GM04504 (cell line): ENCODE measurements at regions not wholly inside any gene's neighbourhood (a gene's known extent, or its start where the extent isn't known, plus 50 kb on each side); places are given as distances from the start of the nearest gene placed in this dataset.
"Not testable (repeated sequence)": the region's sequence is repeated elsewhere in the genome, so short reads cannot be mapped to it uniquely, and the experiment has no call there.

Source experiments
- DNase-seq: peaks from one replicate; pipeline ENCODE4 v3.0.0-alpha.2; 2012; ENCODE audit warnings: low read depth

DNA sequence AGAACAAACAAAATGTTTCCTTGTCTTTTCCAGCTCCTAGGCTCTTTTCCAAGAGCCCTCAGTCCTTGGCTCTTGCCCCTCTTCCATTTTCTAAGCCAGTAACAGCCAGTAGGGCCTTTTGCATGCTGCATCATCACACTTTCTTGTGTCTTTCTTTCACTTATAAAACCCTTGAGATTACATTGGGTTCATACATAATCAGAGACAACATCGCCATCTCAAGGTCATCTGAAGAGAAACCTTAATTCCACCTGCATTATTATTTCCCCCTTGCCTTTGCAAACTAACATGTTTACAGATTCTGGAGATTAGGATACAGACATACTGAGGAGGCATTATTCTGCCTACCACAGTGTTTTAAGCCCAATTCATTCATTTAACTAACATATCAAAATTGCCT lies 697.3 kb downstream of the TRIB2 start:
- DNase-seq = no peak

DNA sequence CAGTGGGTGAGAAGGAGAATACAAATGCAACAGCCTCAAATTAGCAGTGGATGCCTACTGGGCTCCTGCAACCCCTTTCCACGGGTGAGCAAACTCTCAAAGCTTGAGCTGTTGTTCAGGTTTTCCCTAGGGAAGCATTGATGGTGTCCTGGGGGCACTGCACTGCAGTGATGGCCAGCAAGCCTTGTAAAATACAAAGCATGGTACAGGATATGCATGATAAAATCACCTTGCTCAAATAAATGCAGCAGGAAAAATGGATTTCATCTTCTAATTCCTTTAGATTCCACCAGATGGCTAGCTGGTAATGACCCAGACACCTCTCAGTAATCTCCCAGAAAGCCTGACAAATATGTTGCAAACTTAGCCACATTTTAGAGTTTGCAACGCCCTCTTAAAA lies 698.2 kb downstream of the TRIB2 start:
- no peak for DNase-seq

DNA sequence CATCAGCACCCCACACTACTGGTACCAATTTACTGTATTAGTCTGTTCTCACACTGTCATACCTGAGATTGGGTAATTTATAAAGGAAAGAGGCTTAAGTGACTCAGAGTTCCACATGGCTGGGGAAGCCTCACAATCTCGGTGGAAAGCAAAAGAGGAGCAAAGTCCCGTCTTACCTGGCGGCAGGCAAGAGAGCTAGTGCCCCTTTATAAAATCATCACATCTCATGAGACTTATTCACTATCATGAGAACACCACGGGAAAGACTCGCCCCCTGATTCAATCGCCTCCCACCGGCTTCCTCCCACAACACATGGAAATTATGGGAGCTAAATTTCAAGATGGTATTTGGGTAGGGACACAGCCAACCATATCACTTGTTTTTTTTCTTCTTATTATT lies 717.2 kb downstream of the TRIB2 start:
- DNase-seq = no peak

DNA sequence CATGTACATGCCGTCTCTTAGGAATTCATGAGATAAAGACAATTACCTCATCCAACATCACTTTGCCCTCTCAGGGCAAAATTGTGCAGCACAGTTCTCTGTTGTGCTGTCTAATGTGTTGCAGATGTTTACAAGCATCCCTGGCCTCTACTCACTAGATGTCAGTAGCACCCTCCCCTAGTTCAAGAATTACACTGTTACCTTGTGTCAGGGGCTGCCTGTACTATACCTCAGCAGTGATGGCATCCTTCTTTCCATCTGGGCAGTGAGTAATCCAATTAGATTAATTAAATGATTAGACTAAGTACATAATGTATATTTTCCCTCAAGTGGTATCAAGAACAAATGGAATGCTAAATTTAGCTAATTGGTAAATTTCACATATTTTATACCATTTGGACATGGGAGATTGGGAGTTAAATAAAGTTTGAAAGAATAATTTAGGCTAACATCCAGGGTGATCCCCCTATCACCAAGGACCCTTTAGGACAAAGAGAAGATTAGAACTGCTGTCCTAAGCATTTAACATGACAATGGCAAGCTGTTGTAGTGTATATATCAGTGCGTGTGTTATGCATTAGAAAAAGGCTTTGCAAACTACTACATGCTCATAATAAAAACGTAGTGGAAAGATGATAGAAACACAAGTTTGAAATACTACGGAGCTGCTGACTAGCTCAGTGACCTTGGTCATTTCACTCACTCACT lies 727.0 kb downstream of the TRIB2 start:
- DNase-seq = not testable (repeated sequence)

DNA sequence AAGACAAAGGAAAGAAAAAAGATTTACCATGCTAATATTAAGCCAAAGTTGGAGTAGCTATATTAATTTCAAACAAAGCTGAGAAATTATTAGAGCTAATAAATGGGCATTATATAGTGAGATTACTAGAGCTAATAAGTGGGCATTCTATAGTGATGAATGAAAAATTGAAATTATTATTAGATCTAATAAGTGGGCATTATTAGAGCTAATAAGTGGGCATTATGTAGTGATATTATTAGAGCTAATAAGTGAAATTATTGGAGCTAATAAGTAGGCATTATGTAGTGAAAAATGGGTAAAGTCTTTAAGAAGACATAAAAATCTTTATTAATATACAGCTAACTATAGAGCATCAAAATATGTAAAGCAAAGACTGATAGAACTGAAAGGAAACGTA lies 745.7 kb downstream of the TRIB2 start:
- no peak for DNase-seq

DNA sequence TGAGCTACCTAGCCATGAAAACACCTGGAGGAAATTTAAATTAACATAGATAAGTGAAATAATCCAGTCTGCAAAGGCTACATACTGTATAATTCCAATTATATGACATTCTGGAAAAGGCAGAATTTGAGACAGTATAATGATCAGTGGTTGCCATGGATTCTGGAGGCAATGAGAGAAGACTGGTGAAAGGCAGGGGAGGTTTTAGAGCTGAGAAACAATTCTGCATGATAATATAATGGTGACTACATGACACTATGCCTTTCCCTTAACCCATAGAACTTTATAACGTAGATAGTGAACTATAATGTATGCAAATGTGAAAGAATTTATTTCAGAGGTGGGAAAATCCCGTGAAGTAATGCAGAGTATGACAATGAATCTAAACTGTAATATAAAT lies 749.3 kb downstream of the TRIB2 start:
- no peak for DNase-seq

DNA sequence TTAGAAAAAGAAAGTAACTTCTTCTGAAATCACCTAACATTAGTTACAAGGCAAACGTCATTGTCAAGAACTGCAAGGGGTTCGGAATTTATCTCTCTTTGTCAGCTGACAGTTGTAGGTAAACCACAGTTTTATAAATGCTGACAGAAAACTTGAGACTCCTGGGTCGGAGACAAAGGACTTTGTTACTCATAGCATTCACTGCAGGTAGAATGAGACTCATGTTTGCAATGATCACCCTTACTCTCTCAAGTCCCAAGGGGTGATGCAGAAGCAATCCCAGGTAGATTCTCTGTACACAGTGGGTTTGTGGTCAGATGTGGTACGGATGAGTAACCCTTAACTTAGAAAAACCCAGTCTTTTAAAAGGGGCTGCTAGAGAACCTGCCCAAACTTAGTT lies 757.8 kb downstream of the TRIB2 start:
- no peak for DNase-seq

DNA sequence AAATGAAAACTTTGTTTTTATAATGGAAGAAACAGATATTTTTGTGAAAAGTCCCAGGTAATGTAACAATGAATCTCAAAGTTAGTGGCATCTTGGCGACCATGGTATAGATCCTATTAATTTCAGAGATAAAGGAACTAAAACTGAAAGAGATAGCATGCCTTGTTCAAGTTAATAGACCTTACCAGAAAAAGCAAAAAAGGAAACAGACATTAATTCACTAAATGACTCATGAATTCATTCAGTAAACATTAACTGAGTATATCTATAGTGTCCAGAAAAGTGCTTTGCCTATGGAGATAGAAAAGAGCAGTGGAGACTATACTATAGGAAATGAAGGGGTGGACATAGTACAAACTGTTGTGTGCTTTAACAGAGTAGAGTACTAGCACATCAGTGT lies 763.3 kb downstream of the TRIB2 start:
- DNase-seq = no peak

DNA sequence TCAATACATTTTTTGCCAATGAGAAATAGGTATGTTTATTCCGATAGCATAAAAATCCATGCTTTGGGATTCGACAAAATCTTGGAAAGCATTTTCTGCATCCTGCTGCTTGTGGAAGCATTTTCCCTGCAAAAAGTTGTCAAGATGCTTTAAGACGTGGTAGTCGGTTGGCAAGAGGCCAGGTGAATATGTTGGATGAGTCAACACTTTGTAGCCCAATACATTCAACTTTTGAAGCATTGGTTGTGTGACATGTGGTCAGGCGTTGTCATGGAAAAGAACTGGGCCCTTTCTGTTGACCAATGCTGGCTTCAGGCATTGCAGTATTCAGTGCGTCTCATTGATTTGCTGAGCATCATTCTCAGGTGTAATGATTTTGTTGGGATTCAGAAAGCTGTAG lies 764.5 kb downstream of the TRIB2 start:
- DNase-seq = no peak

DNA sequence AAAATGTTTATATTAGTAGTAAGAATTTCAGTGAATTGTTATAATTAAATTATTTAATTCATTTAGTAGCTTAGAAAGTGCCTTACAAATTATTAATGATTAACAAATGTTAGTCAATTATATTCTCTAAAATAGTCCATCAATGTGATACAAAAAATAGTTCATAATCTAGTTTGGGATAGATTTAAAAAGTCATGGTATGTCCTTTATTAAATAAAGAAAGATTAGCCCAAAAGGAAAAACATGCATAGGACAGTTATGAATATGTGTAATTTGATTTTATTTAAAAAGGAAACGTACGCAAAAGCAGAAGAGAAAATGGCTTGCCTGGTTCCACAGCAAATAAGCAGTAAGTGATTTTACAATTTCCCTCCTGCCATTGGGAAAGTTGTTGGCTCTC lies 768.5 kb downstream of the TRIB2 start:
- DNase-seq = no peak

DNA sequence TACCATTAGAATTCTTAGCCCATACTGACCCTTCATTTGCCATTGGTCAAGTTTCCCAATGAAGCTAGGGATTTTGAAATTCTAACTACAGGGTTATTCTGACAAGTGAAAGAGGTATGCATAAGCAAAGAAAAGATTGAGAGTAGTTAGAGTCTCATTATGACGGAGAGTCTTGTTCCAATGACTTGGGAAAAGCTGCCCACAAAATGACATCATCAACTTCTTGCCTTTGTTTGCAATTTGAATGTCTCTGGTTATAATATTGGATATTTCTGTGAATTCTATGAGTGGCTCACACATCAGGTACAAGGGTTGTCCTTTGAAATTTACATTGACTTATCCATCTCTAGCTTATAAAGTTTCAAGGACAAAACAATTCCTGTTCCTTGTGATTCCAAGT lies 772.2 kb downstream of the TRIB2 start:
- no peak for DNase-seq

DNA sequence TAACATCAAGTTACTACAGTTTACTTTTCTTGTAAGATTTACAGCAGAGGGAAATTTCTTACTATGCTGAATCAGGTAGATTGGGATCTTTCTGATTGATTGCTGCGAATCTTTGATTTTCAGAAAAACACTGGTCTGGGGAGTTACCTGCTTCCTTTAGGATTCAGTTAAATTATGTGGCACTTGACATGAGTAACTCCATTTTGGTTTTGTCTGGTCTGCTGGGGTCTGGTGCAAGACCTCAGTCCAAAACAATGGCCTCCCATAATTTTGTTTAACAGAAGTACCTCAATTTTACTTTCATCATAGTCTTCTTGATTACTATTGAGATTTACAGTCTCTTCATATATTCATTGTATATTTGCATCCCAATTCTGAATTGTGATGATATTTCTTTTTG lies 775.5 kb downstream of the TRIB2 start:
- no peak for DNase-seq

DNA sequence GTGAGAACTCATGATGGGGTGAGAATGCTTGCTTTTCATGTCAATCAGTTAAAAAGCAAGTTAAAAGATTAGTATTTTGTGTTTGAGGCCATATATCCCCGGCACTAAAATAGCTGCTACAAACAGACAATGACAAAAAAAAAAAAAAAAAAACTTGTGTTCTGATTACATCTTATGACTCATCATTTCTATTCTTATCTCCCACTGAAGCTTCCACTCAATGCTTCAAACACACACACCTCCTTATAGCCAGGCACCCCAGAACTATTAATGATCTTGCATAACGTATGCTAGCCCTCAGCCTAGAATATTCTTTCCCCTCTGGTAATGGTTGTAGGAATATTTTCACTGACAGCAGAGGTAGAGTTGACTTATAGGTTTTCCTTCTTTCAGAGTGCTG lies 778.3 kb downstream of the TRIB2 start:
- no peak for DNase-seq

DNA sequence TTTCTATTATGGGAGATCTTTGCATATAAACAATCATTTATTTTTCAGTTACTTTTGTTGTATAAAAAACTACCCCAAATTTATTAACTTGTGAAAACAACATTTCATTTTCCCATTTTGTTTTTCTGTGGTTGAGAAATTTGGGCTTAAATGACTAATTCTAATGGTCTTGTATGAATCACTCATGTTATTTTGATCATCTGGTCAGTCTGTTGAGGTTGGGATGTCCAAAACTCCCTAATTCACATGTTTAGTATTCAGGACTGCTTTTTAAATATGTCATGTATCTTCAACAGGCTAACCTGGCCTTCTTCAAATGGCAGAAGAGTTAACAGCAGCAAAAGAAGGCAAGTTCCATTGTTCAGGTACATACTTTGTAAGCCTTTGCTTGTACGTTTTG lies 788.1 kb downstream of the TRIB2 start:
- DNase-seq = no peak

DNA sequence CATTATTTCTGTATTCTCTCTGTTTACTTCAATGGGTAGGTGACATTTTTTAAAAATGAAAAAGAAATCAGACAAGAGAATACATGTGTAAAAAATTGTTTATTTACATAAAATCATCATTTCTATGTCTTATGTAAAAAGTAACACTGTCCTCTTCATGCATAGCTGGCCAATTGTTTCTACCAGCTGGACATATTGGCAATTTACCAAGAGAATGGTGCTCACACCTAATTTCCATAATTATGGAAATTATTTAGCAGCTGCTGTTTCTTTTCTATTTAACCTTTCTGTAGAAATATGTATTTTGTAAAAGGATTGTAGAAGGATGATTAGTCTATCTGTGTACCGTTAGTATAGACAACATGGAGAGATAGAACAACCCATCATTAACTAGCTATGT lies 791.9 kb downstream of the TRIB2 start:
- no peak for DNase-seq

DNA sequence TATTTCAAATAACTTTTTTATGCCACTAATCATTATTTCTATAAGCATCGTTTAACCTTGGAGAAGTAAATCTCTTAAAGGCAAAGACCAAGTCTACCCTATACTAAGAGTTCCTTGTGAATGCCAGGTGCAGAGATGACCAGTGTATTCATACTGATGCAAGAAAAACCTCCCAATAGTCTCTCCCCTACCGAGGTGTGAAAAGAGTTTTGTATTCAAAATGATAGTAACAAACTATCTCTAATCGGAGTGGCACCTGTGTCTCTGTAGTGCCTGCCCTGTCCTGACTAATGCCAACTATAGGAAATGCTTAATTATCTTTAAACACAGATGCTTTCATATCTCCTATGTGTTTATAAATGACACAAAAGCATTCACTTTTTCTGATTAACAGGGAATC lies 798.5 kb downstream of the TRIB2 start:
- DNase-seq = no peak

DNA sequence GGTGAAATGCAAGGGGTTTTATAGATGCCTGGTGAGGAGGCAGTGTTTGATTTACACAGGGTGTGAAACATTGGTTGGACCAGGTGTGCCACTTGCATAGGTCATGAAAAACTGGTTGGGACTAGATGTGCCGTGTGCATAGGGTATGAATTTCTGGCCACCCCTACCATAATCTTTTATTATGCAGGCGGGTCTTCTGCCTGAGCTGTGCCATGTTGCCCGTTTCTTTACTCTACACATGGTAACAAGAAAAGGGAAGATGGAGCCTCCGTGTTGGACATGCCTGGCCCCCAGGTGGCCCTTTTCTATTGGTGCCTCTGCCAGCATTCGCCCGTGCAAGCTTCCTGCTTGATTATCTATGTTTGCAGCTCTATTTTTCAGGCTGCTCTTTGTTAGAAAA lies 805.4 kb downstream of the TRIB2 start:
- no peak for DNase-seq

DNA sequence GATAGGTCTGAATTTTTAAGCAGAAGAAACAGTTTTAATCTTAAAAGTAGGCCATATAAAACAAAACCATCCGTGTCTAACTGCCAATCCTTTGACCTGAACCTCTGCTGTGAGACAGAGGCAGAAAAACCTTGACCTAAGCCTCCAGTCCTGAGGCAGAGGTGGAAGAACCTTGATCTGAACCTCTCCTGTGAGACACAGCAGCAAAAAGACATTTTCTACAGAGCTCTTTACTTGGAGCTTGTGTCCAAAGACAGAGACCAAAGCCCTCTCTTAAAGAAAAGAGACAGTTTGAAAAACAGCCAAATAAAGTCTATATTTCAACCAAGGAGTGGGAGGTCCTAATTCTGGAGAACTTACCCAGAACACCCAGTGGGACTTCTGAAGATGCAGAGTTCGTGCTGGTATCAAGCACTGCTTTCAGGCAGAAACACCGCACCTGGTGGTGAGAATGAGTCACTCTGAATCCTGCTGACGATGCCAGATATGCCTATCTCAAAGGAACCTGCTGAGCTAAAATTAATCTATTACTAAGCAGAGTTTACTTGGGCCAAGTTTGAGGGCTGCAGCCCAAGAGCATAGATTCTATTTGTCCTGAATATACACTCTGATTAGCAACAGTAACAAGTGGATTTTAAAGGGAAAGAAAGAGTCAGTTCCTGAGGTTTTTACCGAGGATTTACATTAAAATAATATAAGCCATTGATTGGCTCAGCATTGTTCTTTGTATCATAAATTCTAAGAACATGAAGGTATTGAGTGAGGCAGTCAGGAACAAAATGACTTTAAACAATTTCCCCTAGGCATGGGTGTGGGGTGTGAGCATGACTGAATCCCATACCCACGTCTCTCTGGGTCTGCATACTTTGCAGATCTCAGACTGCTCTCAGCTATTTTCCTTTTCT lies 806.4 kb downstream of the TRIB2 start:
- no peak for DNase-seq

DNA sequence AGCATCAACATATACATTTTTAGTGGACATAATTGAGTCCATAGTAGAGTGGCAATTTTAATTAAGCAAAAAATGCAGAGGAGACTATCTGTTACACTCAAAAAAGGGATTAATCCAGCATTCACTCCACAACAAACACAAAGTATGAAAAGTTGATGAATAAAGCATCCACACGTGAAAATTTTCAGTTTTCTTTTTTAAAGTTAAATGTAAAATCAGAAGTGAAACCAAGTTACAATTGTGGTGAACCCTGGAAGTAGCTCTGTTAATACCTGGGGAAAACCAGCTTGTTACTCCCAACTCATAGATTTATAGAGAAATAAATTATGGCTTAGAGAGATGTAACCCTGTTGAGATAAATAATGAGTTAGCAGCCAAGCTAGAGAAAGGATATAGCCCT lies 807.8 kb downstream of the TRIB2 start:
- DNase-seq = no peak

DNA sequence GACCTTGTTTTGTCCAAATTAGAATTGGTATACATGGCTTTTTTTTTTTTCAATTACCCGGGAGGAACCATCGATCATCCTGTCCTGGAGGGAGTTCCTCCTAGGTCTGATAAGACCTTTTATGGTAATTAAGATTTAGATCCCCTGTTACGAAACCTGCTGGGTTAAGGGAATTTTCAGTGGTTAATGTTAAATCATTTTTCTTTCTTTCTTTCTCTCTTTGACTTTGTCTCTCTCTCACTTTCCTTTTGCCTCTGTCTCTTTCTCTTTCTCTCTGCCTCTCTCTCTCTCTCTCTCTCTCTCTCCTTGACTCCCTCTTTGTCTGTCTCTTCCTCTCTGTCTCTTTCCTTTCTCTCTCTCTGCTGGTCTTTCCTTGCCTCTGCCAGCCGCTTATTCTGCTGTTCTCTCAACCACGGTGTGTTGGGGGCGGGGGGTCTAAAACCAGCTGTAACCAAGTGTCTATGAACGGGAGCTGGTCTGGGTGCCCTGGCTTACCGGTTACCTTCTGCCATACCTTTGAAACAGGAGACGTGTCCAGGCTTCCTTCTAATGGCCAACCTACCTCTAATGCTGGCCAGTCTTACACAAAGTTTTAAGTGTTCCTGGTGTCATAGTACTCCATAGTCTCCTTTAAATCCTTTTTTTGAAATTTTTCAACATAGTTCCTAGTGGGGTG lies 815.1 kb downstream of the TRIB2 start:
- not testable (repeated sequence) for DNase-seq

DNA sequence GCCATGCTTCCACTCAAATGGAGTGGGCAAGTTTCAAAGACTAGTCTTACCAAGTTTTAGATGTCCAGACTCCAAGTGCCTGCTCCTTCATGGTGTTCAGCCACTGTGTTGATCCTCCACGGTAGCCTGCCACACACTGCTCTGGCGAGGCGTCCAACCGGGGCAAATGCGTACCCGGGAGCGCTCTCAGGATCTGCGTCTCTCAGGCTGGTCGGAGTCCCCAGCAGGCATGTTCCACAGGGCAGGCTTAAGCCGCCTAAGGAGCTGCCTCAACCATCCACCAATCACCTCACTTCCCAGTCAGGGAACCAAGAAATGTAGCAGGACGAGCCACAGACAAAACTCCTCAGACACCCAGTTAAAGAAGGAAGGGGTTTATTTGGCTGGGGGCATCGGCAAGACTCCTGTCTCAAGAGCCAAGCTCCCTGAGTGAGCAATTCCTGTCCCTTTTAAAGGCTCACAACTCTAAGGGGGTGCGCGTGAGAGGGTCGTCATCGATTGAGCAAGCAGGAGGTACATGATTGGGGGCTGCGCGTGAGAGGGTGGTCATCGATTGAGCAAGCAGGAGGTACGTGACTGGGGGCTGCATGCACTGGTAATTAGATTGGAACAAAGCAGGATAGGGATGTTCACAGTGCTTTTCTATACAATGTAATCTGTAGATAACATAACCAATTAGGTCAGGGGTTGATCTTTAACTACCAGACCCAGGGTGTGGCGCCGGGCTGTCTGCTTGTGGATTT lies 816.2 kb downstream of the TRIB2 start:
- DNase-seq = not testable (repeated sequence)

DNA sequence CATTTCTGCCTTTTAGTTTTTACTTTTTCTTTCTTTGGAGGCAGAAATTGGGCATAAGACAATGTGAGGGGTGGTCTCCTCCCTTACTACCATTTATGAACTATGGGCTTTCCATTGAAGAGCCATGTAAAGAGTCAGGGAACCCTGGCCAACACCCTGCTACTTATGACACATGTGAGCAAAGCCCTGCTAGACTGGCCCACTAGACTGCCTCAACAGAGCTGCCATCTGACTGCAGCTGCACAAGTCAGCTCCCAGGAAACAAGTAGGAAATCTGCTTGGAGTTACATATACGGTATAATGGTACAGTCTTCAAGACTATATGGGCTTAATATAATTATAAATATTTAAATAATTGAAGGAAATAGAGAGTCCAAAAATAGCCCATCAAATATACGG lies 816.8 kb downstream of the TRIB2 start:
- no peak for DNase-seq
